ENCODE measurements at regions not wholly inside any gene's neighbourhood (a gene's known extent, or its start where the extent isn't known, plus 50 kb on each side); places are given as distances from the start of the nearest gene placed in this dataset.

DNA sequence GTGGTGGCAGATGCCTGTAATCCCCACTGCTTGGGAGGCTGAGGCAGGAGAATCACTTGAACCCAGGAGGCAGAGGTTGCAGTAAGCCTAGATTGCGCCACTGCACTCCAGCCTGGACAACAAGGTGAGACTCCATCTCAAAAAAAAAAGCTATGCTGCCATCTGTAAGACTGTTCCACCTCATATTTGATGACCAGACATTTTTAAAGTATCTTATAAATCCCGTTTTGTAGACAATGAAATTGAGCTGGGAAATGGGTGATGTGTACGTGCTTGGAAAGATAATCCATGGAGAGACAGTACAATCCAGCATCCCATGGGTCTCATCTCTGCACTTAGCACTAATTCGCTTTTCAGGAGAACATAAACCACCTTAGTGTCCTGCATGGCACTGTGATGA is 126.5 kb upstream of the ATP5MC3 start:
- TF ChIP-seq, protein P1, sequence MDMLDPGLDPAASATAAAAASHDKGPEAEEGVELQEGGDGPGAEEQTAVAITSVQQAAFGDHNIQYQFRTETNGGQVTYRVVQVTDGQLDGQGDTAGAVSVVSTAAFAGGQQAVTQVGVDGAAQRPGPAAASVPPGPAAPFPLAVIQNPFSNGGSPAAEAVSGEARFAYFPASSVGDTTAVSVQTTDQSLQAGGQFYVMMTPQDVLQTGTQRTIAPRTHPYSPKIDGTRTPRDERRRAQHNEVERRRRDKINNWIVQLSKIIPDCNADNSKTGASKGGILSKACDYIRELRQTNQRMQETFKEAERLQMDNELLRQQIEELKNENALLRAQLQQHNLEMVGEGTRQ (IDR thresholded peaks at IDR 0.05), result no peak
- TF ChIP-seq, protein P2, sequence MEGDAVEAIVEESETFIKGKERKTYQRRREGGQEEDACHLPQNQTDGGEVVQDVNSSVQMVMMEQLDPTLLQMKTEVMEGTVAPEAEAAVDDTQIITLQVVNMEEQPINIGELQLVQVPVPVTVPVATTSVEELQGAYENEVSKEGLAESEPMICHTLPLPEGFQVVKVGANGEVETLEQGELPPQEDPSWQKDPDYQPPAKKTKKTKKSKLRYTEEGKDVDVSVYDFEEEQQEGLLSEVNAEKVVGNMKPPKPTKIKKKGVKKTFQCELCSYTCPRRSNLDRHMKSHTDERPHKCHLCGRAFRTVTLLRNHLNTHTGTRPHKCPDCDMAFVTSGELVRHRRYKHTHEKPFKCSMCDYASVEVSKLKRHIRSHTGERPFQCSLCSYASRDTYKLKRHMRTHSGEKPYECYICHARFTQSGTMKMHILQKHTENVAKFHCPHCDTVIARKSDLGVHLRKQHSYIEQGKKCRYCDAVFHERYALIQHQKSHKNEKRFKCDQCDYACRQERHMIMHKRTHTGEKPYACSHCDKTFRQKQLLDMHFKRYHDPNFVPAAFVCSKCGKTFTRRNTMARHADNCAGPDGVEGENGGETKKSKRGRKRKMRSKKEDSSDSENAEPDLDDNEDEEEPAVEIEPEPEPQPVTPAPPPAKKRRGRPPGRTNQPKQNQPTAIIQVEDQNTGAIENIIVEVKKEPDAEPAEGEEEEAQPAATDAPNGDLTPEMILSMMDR (IDR thresholded peaks at IDR 0.05), result no peak
- no peak for TF ChIP-seq EHMT2 (IDR thresholded peaks at IDR 0.05; ENCODE audit: low read depth)
- no peak for TF ChIP-seq HDAC2 (IDR thresholded peaks at IDR 0.05)
- TF ChIP-seq ZNF302 (CRISPR knock-in tag; IDR thresholded peaks at IDR 0.05), result no peak
- TF ChIP-seq HOXA7 (CRISPR knock-in tag; IDR thresholded peaks at IDR 0.05), result no peak
- TF ChIP-seq ZC3H11A (IDR thresholded peaks at IDR 0.05), result no peak
- TF ChIP-seq KDM1A (IDR thresholded peaks at IDR 0.05; ENCODE audit: low read depth), result no peak
- TF ChIP-seq, protein P3, sequence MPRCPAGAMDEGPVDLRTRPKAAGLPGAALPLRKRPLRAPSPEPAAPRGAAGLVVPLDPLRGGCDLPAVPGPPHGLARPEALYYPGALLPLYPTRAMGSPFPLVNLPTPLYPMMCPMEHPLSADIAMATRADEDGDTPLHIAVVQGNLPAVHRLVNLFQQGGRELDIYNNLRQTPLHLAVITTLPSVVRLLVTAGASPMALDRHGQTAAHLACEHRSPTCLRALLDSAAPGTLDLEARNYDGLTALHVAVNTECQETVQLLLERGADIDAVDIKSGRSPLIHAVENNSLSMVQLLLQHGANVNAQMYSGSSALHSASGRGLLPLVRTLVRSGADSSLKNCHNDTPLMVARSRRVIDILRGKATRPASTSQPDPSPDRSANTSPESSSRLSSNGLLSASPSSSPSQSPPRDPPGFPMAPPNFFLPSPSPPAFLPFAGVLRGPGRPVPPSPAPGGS (IDR thresholded peaks at IDR 0.05), result no peak
- TF ChIP-seq, protein P4, sequence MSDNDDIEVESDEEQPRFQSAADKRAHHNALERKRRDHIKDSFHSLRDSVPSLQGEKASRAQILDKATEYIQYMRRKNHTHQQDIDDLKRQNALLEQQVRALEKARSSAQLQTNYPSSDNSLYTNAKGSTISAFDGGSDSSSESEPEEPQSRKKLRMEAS (IDR thresholded peaks at IDR 0.05), result no peak
- no peak for TF ChIP-seq POLR2AphosphoS2 (conservative IDR thresholded peaks at IDR 0.05; ENCODE audit: low read length)
- no peak for TF ChIP-seq RAD21 (conservative IDR thresholded peaks at IDR 0.05 in 1 of 2, IDR thresholded peaks at IDR 0.05 in 1 of 2)
- TF ChIP-seq RARB (CRISPR knock-in tag; IDR thresholded peaks at IDR 0.05), result no peak
- TF ChIP-seq MYC (IDR thresholded peaks at IDR 0.05; ENCODE audit: borderline replicate concordance, low read length), result no peak
